ENCODE measurements at regions not wholly inside any gene's neighbourhood (a gene's known extent, or its start where the extent isn't known, plus 50 kb on each side); places are given as distances from the start of the nearest gene placed in this dataset.

DNA sequence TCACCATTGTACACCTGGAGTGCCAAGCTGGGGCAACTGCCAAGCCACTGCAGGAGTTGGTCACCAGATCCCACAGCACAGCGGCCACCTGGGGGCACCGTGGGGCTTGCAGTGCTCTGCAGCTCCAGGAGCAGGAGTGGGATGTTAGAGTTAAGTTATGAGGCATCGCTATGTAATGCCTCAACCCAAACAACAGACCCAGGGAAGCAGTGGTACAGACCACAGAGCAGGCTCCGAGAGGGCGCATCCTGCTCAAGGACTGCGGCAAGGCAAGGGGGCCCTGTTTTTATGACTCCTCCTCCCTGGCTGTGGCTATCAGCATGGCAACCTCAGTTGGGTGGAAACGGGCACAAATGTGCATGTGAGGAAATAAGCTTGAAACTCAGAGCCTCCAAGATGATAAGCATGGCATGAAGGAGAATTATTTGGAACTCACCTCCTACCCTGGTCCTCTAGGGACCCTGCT is 63.1 kb downstream of the ARL6IP4 start:
- ATAC-seq = peak; percentile 98
- Mint-ChIP-seq H3K27ac (peak overlapping the region; percentile 79), H3K4me3 (no peak overlapping the region), H3K9me3 (no peaks in the 10 kb centered on the region), H3K4me1 (ENCODE audit: low read depth) (peaks cover 29% of the 10 kb centered on the region), H3K36me3 (ENCODE audit: low read depth) (no peaks in the 10 kb centered on the region), H3K27me3 (no peaks in the 10 kb centered on the region)
- intact Hi-C loops (cut with micrococcal nuclease) = loop anchor here (10.0 kb wide), 1 partner anchor 191 kb away; the partner anchor contains the start of genes MPHOSPH9 and MTRFR
- POLR2A ChIA-PET = interaction anchor here (0.6 to 4.3 kb wide), 13 partner anchors 9 to 197 kb away, joined by 3 to 28 read pairs (median 4); partner anchors contain the start of genes MPHOSPH9 and MTRFR
- TF ChIP-seq, protein P1, sequence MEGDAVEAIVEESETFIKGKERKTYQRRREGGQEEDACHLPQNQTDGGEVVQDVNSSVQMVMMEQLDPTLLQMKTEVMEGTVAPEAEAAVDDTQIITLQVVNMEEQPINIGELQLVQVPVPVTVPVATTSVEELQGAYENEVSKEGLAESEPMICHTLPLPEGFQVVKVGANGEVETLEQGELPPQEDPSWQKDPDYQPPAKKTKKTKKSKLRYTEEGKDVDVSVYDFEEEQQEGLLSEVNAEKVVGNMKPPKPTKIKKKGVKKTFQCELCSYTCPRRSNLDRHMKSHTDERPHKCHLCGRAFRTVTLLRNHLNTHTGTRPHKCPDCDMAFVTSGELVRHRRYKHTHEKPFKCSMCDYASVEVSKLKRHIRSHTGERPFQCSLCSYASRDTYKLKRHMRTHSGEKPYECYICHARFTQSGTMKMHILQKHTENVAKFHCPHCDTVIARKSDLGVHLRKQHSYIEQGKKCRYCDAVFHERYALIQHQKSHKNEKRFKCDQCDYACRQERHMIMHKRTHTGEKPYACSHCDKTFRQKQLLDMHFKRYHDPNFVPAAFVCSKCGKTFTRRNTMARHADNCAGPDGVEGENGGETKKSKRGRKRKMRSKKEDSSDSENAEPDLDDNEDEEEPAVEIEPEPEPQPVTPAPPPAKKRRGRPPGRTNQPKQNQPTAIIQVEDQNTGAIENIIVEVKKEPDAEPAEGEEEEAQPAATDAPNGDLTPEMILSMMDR (IDR thresholded peaks at IDR 0.05) = peak; percentile 68
- CTCF ChIA-PET = interaction anchor here (0.6 to 6.5 kb wide), 35 partner anchors 9 to 322 kb away, joined by 3 to 43 read pairs (median 4); partner anchors contain the start of genes MPHOSPH9 and MTRFR
- DNase-seq = peak; percentile 91

DNA sequence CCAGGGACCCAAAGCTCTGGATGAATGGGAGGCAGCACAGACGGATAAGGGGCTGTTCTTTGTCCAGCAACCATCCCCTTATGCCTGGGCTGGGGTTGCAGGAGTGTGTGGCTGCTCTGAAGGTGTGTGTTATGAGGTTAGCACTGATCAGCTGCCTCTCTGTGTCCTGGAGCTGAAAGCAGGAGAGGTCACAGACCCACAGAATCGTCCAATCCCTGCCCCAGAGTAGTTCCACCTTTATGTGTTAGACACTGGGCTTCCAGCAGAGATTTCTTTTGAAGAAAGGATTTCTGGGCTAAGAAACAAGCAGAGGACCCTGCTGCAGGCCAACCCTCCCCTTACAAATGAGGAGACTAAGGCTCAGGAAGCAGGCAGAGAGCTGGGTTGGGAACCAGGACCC is 62.4 kb downstream of the ARL6IP4 start:
- ATAC-seq (no peak), DNase-seq (no peak)
- Mint-ChIP-seq H3K27me3 (no peaks in the 10 kb centered on the region), H3K9me3 (no peaks in the 10 kb centered on the region), H3K27ac (no peak overlapping the region), H3K36me3 (ENCODE audit: low read depth) (no peaks in the 10 kb centered on the region), H3K4me3 (no peak overlapping the region), H3K4me1 (ENCODE audit: low read depth) (peaks cover 25% of the 10 kb centered on the region)
- ChIA-PET POLR2A (interaction anchor here (0.6 to 4.3 kb wide), 9 partner anchors 8 to 492 kb away, joined by 3 to 28 read pairs (median 5); partner anchors contain the start of genes MPHOSPH9 and MTRFR), CTCF (interaction anchor here (0.7 to 6.5 kb wide), 24 partner anchors 10 to 323 kb away, joined by 3 to 43 read pairs (median 5); partner anchors contain the start of genes MPHOSPH9 and MTRFR)
- intact Hi-C loops (cut with micrococcal nuclease) = loop anchor here (10.0 kb wide), 1 partner anchor 192 kb away; the partner anchor contains the start of genes MPHOSPH9 and MTRFR
- TF ChIP-seq, protein P1 (IDR thresholded peaks at IDR 0.05) = no peak

DNA sequence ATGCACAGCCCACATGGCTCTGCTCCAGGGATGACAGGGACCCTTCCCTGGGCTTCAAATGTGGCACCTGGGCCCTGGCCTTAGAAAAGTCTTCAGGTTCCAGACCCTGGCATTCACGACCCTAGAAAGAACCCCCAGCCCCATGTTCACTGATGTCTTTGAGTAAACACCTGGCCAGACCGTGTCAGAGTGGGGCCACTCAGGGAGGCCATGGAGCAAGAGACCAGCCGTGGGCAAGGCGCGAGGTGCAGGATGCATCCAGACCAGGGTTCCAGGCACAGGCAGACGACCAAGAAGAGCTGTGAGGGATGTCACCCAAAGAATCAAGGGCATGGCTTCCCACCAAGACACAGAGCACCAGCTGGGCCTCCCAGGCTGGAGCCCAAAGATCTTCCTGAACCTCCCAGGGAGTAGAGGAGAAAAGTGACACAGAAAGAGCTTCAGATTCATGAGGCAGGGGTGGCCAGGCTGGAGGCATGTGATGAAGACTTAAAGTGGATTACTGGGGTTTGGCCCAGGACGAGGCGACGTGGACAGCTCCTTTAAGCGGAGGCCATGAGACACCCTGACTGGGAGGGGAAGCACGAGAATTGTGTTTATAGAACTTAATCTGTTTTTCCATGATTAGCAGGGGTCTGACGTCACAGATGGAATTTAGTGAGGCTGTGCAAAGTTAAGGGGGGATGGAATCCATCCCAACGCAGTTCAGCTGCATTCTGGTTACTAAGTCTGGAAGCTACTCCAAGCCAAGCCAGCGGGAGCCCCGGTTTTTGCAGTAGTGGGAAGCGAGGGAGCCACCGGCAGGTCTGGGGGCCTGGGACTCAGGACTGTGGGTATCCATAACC is 61.6 kb downstream of the ARL6IP4 start:
- no peak for DNase-seq
- H3K4me3 Mint-ChIP-seq = no peak overlapping the region
- intact Hi-C loops (cut with micrococcal nuclease) = loop anchor here (10.0 kb wide), 1 partner anchor 193 kb away; the partner anchor contains the start of genes MPHOSPH9 and MTRFR
- H3K27ac Mint-ChIP-seq = no peak overlapping the region
- no peak for ATAC-seq
- H3K9me3 Mint-ChIP-seq = no peaks in the 10 kb centered on the region
- TF ChIP-seq, protein P1 (IDR thresholded peaks at IDR 0.05) = no peak
- peaks cover 21% of the 10 kb centered on the region for H3K4me1 Mint-ChIP-seq (ENCODE audit: low read depth)
- ChIA-PET CTCF (interaction anchor here (0.8 to 6.5 kb wide), 13 partner anchors 10 to 199 kb away, joined by 3 to 43 read pairs (median 6); partner anchors contain the start of genes MPHOSPH9 and MTRFR), POLR2A (interaction anchor here (1.2 to 4.3 kb wide), 4 partner anchors 17 to 197 kb away, joined by 5 to 28 read pairs (median 9); partner anchors contain the start of genes MPHOSPH9 and MTRFR)
- H3K27me3 Mint-ChIP-seq = no peaks in the 10 kb centered on the region
- H3K36me3 Mint-ChIP-seq (ENCODE audit: low read depth) = no peaks in the 10 kb centered on the region

DNA sequence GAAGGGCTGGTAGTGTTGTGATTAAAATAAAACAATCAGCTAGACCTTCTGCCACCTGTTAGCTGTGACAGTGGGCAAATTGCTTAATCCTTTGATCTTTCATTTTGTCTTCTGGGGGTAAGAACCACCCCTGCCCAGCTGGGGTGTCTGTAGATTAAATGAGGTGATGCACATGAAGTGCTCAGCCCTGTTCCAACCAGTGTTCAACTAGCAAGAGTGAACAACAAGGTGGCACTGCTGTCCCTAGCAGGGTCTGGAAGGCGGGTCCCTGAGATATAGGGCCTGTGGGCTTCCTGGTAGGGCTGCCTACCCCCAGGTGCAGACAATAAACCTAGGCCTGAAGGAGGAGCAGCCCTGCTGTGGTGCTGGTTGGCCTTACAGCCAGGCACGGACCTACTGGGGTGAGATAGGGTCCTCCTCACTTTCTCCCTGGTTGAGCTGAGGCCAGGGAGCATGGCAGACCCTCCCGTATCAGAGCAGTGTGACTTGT is 60.6 kb downstream of the ARL6IP4 start:
- H3K4me1 Mint-ChIP-seq (ENCODE audit: low read depth) = peaks cover 21% of the 10 kb centered on the region
- no peaks in the 10 kb centered on the region for H3K9me3 Mint-ChIP-seq
- no peak overlapping the region for H3K4me3 Mint-ChIP-seq
- H3K27ac Mint-ChIP-seq = no peak overlapping the region
- intact Hi-C loops (cut with micrococcal nuclease) = loop anchor here (10.0 kb wide), 1 partner anchor 194 kb away; the partner anchor contains the start of genes MPHOSPH9 and MTRFR
- TF ChIP-seq, protein P1 (IDR thresholded peaks at IDR 0.05) = no peak
- POLR2A ChIA-PET = no interaction called here
- H3K27me3 Mint-ChIP-seq = no peaks in the 10 kb centered on the region
- CTCF ChIA-PET = interaction anchor here (1.0 to 6.5 kb wide), 2 partner anchors 23 to 197 kb away, joined by 3 to 43 read pairs; no protein-coding TSS in a partner anchor
- H3K36me3 Mint-ChIP-seq (ENCODE audit: low read depth) = no peaks in the 10 kb centered on the region
- DNase-seq = no peak
- no peak for ATAC-seq

Measured in activated CD8-positive, alpha-beta T cell treated with anti-CD3 and anti-CD28 coated beads for 36 hours (primary cell).